ENCODE measurements at regions not wholly inside any gene's neighbourhood (a gene's known extent, or its start where the extent isn't known, plus 50 kb on each side); places are given as distances from the start of the nearest gene placed in this dataset.

DNA sequence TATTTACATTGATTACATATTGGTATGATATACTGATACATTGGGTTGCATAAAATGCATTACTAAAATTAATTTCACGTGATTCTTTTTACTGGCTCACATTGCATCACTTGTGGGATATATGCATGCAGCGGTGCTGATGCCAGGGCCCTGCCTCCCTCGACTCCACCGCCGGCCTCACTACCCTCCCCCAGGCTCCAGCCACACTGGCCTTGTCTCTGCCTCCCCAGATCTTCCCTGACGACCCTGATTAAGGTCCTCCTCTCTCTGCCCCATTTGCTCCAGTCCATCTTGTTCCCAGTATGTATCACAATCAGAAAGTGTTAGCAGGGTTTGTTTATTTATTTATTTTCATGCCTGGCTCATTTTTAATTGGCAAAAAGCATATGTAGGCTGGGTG lies 306.8 kb downstream of the FOXL1 start:
- no peak overlapping the region for H3K4me2 ChIP-seq (ENCODE audit: low read length)
- H3K27ac Mint-ChIP-seq (ENCODE audit: unreplicated experiment) = peak overlapping the region; percentile 26
- TF ChIP-seq, protein P1, sequence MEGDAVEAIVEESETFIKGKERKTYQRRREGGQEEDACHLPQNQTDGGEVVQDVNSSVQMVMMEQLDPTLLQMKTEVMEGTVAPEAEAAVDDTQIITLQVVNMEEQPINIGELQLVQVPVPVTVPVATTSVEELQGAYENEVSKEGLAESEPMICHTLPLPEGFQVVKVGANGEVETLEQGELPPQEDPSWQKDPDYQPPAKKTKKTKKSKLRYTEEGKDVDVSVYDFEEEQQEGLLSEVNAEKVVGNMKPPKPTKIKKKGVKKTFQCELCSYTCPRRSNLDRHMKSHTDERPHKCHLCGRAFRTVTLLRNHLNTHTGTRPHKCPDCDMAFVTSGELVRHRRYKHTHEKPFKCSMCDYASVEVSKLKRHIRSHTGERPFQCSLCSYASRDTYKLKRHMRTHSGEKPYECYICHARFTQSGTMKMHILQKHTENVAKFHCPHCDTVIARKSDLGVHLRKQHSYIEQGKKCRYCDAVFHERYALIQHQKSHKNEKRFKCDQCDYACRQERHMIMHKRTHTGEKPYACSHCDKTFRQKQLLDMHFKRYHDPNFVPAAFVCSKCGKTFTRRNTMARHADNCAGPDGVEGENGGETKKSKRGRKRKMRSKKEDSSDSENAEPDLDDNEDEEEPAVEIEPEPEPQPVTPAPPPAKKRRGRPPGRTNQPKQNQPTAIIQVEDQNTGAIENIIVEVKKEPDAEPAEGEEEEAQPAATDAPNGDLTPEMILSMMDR (IDR thresholded peaks at IDR 0.05; ENCODE audit: insufficient read depth, low read depth, low read length) = no peak
- TF ChIP-seq EZH2 (IDR thresholded peaks at IDR 0.05; ENCODE audit: insufficient read depth, low read length) = no peak
- H3K9me3 ChIP-seq (ENCODE audit: insufficient read depth, low read depth, low read length) = no peaks in the 10 kb centered on the region
- peaks cover 18% of the 10 kb centered on the region for H3K4me1 Mint-ChIP-seq (ENCODE audit: low read depth, unreplicated experiment)
- H3K9ac ChIP-seq (ENCODE audit: low read length) = no peak overlapping the region
- peaks cover 7% of the 10 kb centered on the region for H3K4me1 ChIP-seq (ENCODE audit: insufficient read depth, low read length)
- H3K4me3 Mint-ChIP-seq (ENCODE audit: unreplicated experiment) = no peak overlapping the region
- H4K20me1 ChIP-seq (ENCODE audit: insufficient read depth, low read length) = no peaks in the 10 kb centered on the region
- H3K36me3 ChIP-seq (ENCODE audit: insufficient read depth, low read length) = no peaks in the 10 kb centered on the region
- no peaks in the 10 kb centered on the region for H3K27me3 ChIP-seq (ENCODE audit: insufficient read depth, low read length)
- no peak for DNase-seq (ENCODE audit: low read depth)
- H3K27me3 Mint-ChIP-seq (ENCODE audit: low read depth, unreplicated experiment) = peaks cover 23% of the 10 kb centered on the region
- H2AFZ ChIP-seq (ENCODE audit: low read depth, low read length) = no peak overlapping the region
- H3K36me3 Mint-ChIP-seq (ENCODE audit: low read depth, unreplicated experiment) = no peaks in the 10 kb centered on the region
- no peak overlapping the region for H3K4me3 ChIP-seq (ENCODE audit: insufficient read depth, low read depth, low read length)
- H3K9me3 Mint-ChIP-seq (ENCODE audit: unreplicated experiment) = peaks cover 2% of the 10 kb centered on the region
- H3K79me2 ChIP-seq (ENCODE audit: insufficient read depth, low read length) = no peaks in the 10 kb centered on the region
- H3K27ac ChIP-seq (ENCODE audit: low read depth, low read length) = no peak overlapping the region
- FAIRE-seq = no peak

DNA sequence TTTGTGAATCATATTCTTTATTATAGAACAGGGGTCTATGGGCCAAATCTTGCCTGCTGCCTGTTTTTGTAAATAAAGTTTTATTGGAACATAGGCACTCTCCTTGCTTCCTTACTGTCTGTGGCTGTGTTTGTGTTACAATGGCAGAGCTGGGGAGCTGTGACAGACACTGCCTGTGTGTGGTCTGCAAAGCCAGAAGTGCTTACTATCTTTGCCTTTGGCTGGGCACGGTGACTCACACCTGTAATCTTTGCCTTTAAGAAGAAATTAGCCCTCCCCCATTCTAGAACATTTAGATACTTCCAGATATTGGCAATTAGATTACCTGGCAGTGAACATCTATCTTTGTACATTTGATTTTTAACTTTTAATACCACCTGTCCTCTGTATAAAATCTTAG lies 308.3 kb downstream of the FOXL1 start:
- peaks cover 16% of the 10 kb centered on the region for H3K27me3 Mint-ChIP-seq (ENCODE audit: low read depth, unreplicated experiment)
- H3K36me3 ChIP-seq (ENCODE audit: insufficient read depth, low read length) = no peaks in the 10 kb centered on the region
- no peak overlapping the region for H3K27ac ChIP-seq (ENCODE audit: low read depth, low read length)
- no peak overlapping the region for H2AFZ ChIP-seq (ENCODE audit: low read depth, low read length)
- peaks cover 7% of the 10 kb centered on the region for H3K4me1 ChIP-seq (ENCODE audit: insufficient read depth, low read length)
- no peaks in the 10 kb centered on the region for H3K9me3 ChIP-seq (ENCODE audit: insufficient read depth, low read depth, low read length)
- no peak overlapping the region for H3K4me2 ChIP-seq (ENCODE audit: low read length)
- H3K9me3 Mint-ChIP-seq (ENCODE audit: unreplicated experiment) = no peaks in the 10 kb centered on the region
- no peaks in the 10 kb centered on the region for H3K36me3 Mint-ChIP-seq (ENCODE audit: low read depth, unreplicated experiment)
- H3K4me1 Mint-ChIP-seq (ENCODE audit: low read depth, unreplicated experiment) = peaks cover 18% of the 10 kb centered on the region
- no peaks in the 10 kb centered on the region for H4K20me1 ChIP-seq (ENCODE audit: insufficient read depth, low read length)
- FAIRE-seq (no peak), DNase-seq (ENCODE audit: low read depth) (no peak)
- no peaks in the 10 kb centered on the region for H3K27me3 ChIP-seq (ENCODE audit: insufficient read depth, low read length)
- no peaks in the 10 kb centered on the region for H3K79me2 ChIP-seq (ENCODE audit: insufficient read depth, low read length)
- no peak overlapping the region for H3K4me3 ChIP-seq (ENCODE audit: insufficient read depth, low read depth, low read length)
- no peak overlapping the region for H3K4me3 Mint-ChIP-seq (ENCODE audit: unreplicated experiment)
- TF ChIP-seq, protein P1 (IDR thresholded peaks at IDR 0.05; ENCODE audit: insufficient read depth, low read depth, low read length) = no peak
- no peak for TF ChIP-seq EZH2 (IDR thresholded peaks at IDR 0.05; ENCODE audit: insufficient read depth, low read length)
- no peak overlapping the region for H3K27ac Mint-ChIP-seq (ENCODE audit: unreplicated experiment)
- H3K9ac ChIP-seq (ENCODE audit: low read length) = no peak overlapping the region

DNA sequence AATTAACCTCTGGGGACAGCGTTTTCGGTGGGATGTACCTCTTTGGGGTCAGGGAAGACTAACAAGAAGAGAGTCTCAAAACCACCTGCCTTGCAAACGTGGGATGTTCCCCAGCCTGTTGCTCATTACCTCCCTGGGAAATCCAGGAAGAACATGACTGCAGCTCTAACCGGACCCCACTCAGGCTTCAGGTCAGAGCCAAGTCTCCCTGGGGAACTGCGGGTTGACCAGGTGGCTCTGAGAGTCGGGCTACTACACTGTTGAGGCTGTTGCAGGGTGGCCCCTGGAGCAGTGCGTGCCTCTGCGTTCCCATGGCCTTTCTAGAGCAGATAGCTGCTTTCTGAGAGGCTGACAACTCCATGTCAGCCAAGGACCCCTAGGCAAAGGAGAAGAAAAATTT lies 309.1 kb downstream of the FOXL1 start:
- Histone ChIP-seq H4K20me1 (ENCODE audit: insufficient read depth, low read length) (no peaks in the 10 kb centered on the region), H3K9me3 (ENCODE audit: insufficient read depth, low read depth, low read length) (no peaks in the 10 kb centered on the region), H3K9ac (ENCODE audit: low read length) (no peak overlapping the region), H3K4me2 (ENCODE audit: low read length) (no peak overlapping the region), H3K27ac (ENCODE audit: low read depth, low read length) (no peak overlapping the region), H3K36me3 (ENCODE audit: insufficient read depth, low read length) (no peaks in the 10 kb centered on the region), H3K4me1 (ENCODE audit: insufficient read depth, low read length) (peaks cover 7% of the 10 kb centered on the region), H3K79me2 (ENCODE audit: insufficient read depth, low read length) (no peaks in the 10 kb centered on the region), H2AFZ (ENCODE audit: low read depth, low read length) (no peak overlapping the region), H3K4me3 (ENCODE audit: insufficient read depth, low read depth, low read length) (no peak overlapping the region), H3K27me3 (ENCODE audit: insufficient read depth, low read length) (no peaks in the 10 kb centered on the region)
- Mint-ChIP-seq H3K36me3 (ENCODE audit: low read depth, unreplicated experiment) (no peaks in the 10 kb centered on the region), H3K9me3 (ENCODE audit: unreplicated experiment) (no peaks in the 10 kb centered on the region), H3K27me3 (ENCODE audit: low read depth, unreplicated experiment) (peaks cover 12% of the 10 kb centered on the region), H3K4me1 (ENCODE audit: low read depth, unreplicated experiment) (peaks cover 18% of the 10 kb centered on the region), H3K4me3 (ENCODE audit: unreplicated experiment) (no peak overlapping the region), H3K27ac (ENCODE audit: unreplicated experiment) (no peak overlapping the region)
- FAIRE-seq (no peak), DNase-seq (ENCODE audit: low read depth) (no peak)
- TF ChIP-seq, protein P1 (IDR thresholded peaks at IDR 0.05; ENCODE audit: insufficient read depth, low read depth, low read length) = no peak
- TF ChIP-seq EZH2 (IDR thresholded peaks at IDR 0.05; ENCODE audit: insufficient read depth, low read length) = no peak

All from astrocyte (in vitro differentiated cells and primary cell).